ENCODE measurements at regions not wholly inside any gene's neighbourhood (a gene's known extent, or its start where the extent isn't known, plus 50 kb on each side); places are given as distances from the start of the nearest gene placed in this dataset.

- 66 to 94% methylated on average over 3 of the region's 3 CpGs for WGBS, 2 donors
- no peak overlapping the region for H3K4me3 ChIP-seq
- ATAC-seq: no peak
- H3K36me3 ChIP-seq: no peaks in the 10 kb centered on the region
- H3K27ac ChIP-seq: no peak overlapping the region
- DNase-seq: no peak
- FAIRE-seq: no peak
- intact Hi-C loops (cut with DNase I): no loop called here
- H3K9me3 ChIP-seq: no peaks in the 10 kb centered on the region
- no peaks in the 10 kb centered on the region for H3K4me1 ChIP-seq
- no peaks in the 10 kb centered on the region for H3K27me3 ChIP-seq
- no peak for TF ChIP-seq CTCF (IDR thresholded peaks at IDR 0.05)
Measured at GRCh38 chr5:102130890-102131289, 165.2 kb downstream of the SLCO4C1 start.

GRCh38 chr5:102130386-102130785, 165.7 kb downstream of the SLCO4C1 start:
- no peak for FAIRE-seq
- no peaks in the 10 kb centered on the region for H3K4me1 ChIP-seq
- ATAC-seq: no peak
- no peaks in the 10 kb centered on the region for H3K9me3 ChIP-seq
- no peak for DNase-seq
- H3K4me3 ChIP-seq: no peak overlapping the region
- TF ChIP-seq CTCF (IDR thresholded peaks at IDR 0.05): no peak
- intact Hi-C loops (cut with DNase I): no loop called here
- no peaks in the 10 kb centered on the region for H3K36me3 ChIP-seq
- WGBS, 2 donors: 78 to 86% methylated on average over 5 of the region's 5 CpGs
- no peaks in the 10 kb centered on the region for H3K27me3 ChIP-seq
- no peak overlapping the region for H3K27ac ChIP-seq

- intact Hi-C loops (cut with DNase I): no loop called here
- Histone ChIP-seq H3K4me3 (no peak overlapping the region), H3K27ac (no peak overlapping the region), H3K36me3 (no peaks in the 10 kb centered on the region), H3K9me3 (no peaks in the 10 kb centered on the region), H3K27me3 (peaks cover 0 to 3% (median 0%) of the 10 kb centered on the region in 4 donors), H3K4me1 (no peaks in the 10 kb centered on the region)
- no peak for TF ChIP-seq CTCF (IDR thresholded peaks at IDR 0.05)
- FAIRE-seq (no peak), DNase-seq (no peak), ATAC-seq (no peak)
- WGBS, 2 donors: 79 to 82% methylated on average over 3 of the region's 3 CpGs
Measured at GRCh38 chr5:102119252-102119651, 176.8 kb downstream of the SLCO4C1 start.

GRCh38 chr5:102115736-102116135, 180.3 kb downstream of the SLCO4C1 start:
- no peak overlapping the region for H3K4me3 ChIP-seq
- H3K36me3 ChIP-seq: no peaks in the 10 kb centered on the region
- ATAC-seq: no peak
- H3K4me1 ChIP-seq: no peaks in the 10 kb centered on the region
- no peak for TF ChIP-seq CTCF (IDR thresholded peaks at IDR 0.05)
- no peaks in the 10 kb centered on the region for H3K27me3 ChIP-seq
- H3K27ac ChIP-seq: no peak overlapping the region
- DNase-seq: no peak
- intact Hi-C loops (cut with DNase I): no loop called here
- H3K9me3 ChIP-seq: no peaks in the 10 kb centered on the region
- FAIRE-seq: no peak
- 50 to 53% methylated on average over 1 of the region's 1 CpG for WGBS, 2 donors

GRCh38 chr5:102114525-102115069, 181.5 kb downstream of the SLCO4C1 start:
- ATAC-seq: no peak
- Histone ChIP-seq H3K27me3 (no peaks in the 10 kb centered on the region), H3K4me3 (no peak overlapping the region), H3K36me3 (no peaks in the 10 kb centered on the region), H3K9me3 (no peaks in the 10 kb centered on the region), H3K4me1 (no peaks in the 10 kb centered on the region), H3K27ac (no peak overlapping the region)
- TF ChIP-seq CTCF (IDR thresholded peaks at IDR 0.05): no peak
- intact Hi-C loops (cut with DNase I): no loop called here
- peak in 1 of 6 donors; percentile 17 for DNase-seq
- FAIRE-seq: no peak
- WGBS, 2 donors: 49 to 63% methylated on average over 9 of the region's 9 CpGs
